PC-3 (cell line): ENCODE measurements at regions not wholly inside any gene's neighbourhood (a gene's known extent, or its start where the extent isn't known, plus 50 kb on each side); places are given as distances from the start of the nearest gene placed in this dataset.

Experiments
- ATAC-seq: fragments of 200-7000 bp; cut with Tn5 transposase; 2 replicates; pipeline ENCODE4 v1.9.1; 2020; ENCODE audit warnings: mild to moderate bottlenecking, moderate library complexity
- BruUV-seq: library from RNA; stranded (reverse); fragments of 400-500 nt; replicated peaks from 2 replicates; lab custom pipeline; 2021; lab: Mats Ljungman, UMichigan
- CTCF ChIA-PET: fragments of 300-600 bp; sonication (Branson Sonifier 250); formaldehyde crosslinking; loops from one replicate; lab custom pipeline; 2022; ENCODE audit warnings: antibody characterized with exemption; lab: Charles Lee
- POLR2A ChIA-PET: fragments of 300-600 bp; sonication (Branson Sonifier 250); formaldehyde crosslinking; loops from one replicate; lab custom pipeline; 2022; ENCODE audit warnings: antibody characterized with exemption; ENCODE audit not compliant: unreplicated experiment; lab: Charles Lee
- DNase-seq: peaks from one replicate; pipeline ENCODE4 v3.0.0-alpha.2; 2015
- H2AFZ ChIP-seq: fragments of 300-600 bp; sonication (generic); 2 replicates; pipeline ENCODE4 v1.6.0; 2016; ENCODE audit warnings: antibody characterized with exemption, low read length
- H3F3A ChIP-seq: fragments of 300-600 bp; sonication (generic); one replicate; pipeline ENCODE4 v1.6.0; 2017; ENCODE audit warnings: antibody characterized with exemption, low read length, control low read depth, mild to moderate bottlenecking; ENCODE audit not compliant: unreplicated experiment
- H3K27ac ChIP-seq: fragments of 300-600 bp; sonication (generic); 2 replicates; pipeline ENCODE4 v1.5.1; 2016; ENCODE audit warnings: mild to moderate bottlenecking, low read length
- H3K27me3 ChIP-seq: fragments of 300-600 bp; sonication (generic); 2 replicates; pipeline ENCODE4 v1.6.1; 2016; ENCODE audit warnings: low read length, mixed read lengths
- H3K36me3 ChIP-seq: fragments of 300-600 bp; sonication (generic); 2 replicates; pipeline ENCODE4 v1.6.1; 2016; ENCODE audit warnings: low read depth, mixed run types, low read length, mixed read lengths
- H3K4me1 ChIP-seq: fragments of 300-600 bp; sonication (generic); 2 replicates; pipeline ENCODE4 v1.5.1; 2016; ENCODE audit warnings: low read length; ENCODE audit not compliant: insufficient read depth
- H3K4me2 ChIP-seq: fragments of 300-600 bp; sonication (generic); 2 replicates; pipeline ENCODE4 v1.6.0; 2016; ENCODE audit warnings: low read length
- H3K4me3 ChIP-seq: fragments of 300-600 bp; sonication (generic); 2 replicates; pipeline ENCODE4 v1.5.1; 2016; ENCODE audit warnings: mild to moderate bottlenecking, low read length, mixed read lengths
- H3K79me2 ChIP-seq: fragments of 300-600 bp; sonication (generic); 2 replicates; pipeline ENCODE4 v1.6.1; 2017; ENCODE audit warnings: low read length, mixed read lengths
- H3K9ac ChIP-seq: fragments of 300-600 bp; sonication (generic); 2 replicates; pipeline ENCODE4 v1.6.0; 2016; ENCODE audit warnings: mild to moderate bottlenecking, low read length
- H3K9me2 ChIP-seq: fragments of 300-600 bp; sonication (generic); replicated peaks from 2 replicates; pipeline ENCODE4 v1.6.1; 2016; ENCODE audit warnings: mixed run types, low read length, mixed read lengths
- H3K9me3 ChIP-seq: fragments of 300-600 bp; sonication (generic); 2 replicates; pipeline ENCODE4 v1.6.1; 2016; ENCODE audit warnings: low read length, mixed read lengths
- H4K20me1 ChIP-seq: fragments of 300-600 bp; sonication (generic); 2 replicates; pipeline ENCODE4 v1.6.1; 2016; ENCODE audit warnings: low read length, mixed read lengths
- CTCF ChIP-seq: fragments of 300-600 bp; sonication (generic); conservative IDR thresholded peaks from 2 replicates; pipeline ENCODE4 v1.5.1; 2017; ENCODE audit warnings: antibody characterized with exemption, low read depth, mild to moderate bottlenecking, low read length
- EZH2 ChIP-seq: fragments of 300-600 bp; sonication (generic); IDR thresholded peaks from one replicate; pipeline ENCODE4 v1.6.1; 2017; ENCODE audit warnings: antibody characterized with exemption, mild to moderate bottlenecking, low read length; ENCODE audit not compliant: unreplicated experiment
- EZH2phosphoT487 ChIP-seq: fragments of 300-600 bp; sonication (generic); IDR thresholded peaks from 2 replicates; pipeline ENCODE4 v1.6.1; 2018; ENCODE audit warnings: mild to moderate bottlenecking, antibody characterized with exemption, low read length, borderline replicate concordance
- intact Hi-C: fragments of 100-400 bp; cut with micrococcal nuclease; formaldehyde crosslinking; loops from 2 replicates; pipeline ENCODE4 v1.9.0; 2023

GRCh38 chr2:53217250-53217649, 550.4 kb upstream of the CHAC2 start:
- H3K4me3 ChIP-seq: no peak overlapping the region
- no peak overlapping the region for H3K9ac ChIP-seq
- H3K36me3 ChIP-seq: no peaks in the 10 kb centered on the region
- BruUV-seq: no TSS peak
- H3K79me2 ChIP-seq: no peaks in the 10 kb centered on the region
- no peaks in the 10 kb centered on the region for H4K20me1 ChIP-seq
- ChIA-PET CTCF (no interaction called here), POLR2A (no interaction called here)
- H3F3A ChIP-seq: no peaks in the 10 kb centered on the region
- no peaks in the 10 kb centered on the region for H3K9me2 ChIP-seq
- H3K9me3 ChIP-seq: no peaks in the 10 kb centered on the region
- H2AFZ ChIP-seq: no peak overlapping the region
- H3K4me2 ChIP-seq: no peak overlapping the region
- H3K27me3 ChIP-seq: no peaks in the 10 kb centered on the region
- TF ChIP-seq CTCF (no peak), EZH2 (no peak), EZH2phosphoT487 (no peak)
- intact Hi-C loops: no loop called here
- ATAC-seq: no peak
- no peaks in the 10 kb centered on the region for H3K4me1 ChIP-seq
- no peak for DNase-seq
- H3K27ac ChIP-seq: no peak overlapping the region

- Histone ChIP-seq H3K36me3 (no peaks in the 10 kb centered on the region), H3K79me2 (no peaks in the 10 kb centered on the region), H3K9me3 (no peaks in the 10 kb centered on the region), H4K20me1 (no peaks in the 10 kb centered on the region), H3K4me1 (no peaks in the 10 kb centered on the region), H3F3A (no peaks in the 10 kb centered on the region), H3K4me3 (no peak overlapping the region), H3K4me2 (no peak overlapping the region), H3K27ac (no peak overlapping the region), H3K9ac (no peak overlapping the region), H2AFZ (no peak overlapping the region), H3K9me2 (no peaks in the 10 kb centered on the region), H3K27me3 (no peaks in the 10 kb centered on the region)
- ATAC-seq (no peak), DNase-seq (no peak)
- POLR2A ChIA-PET: no interaction called here
- no TSS peak for BruUV-seq
- intact Hi-C loops: no loop called here
- CTCF ChIA-PET: no interaction called here
- TF ChIP-seq CTCF (no peak), EZH2 (no peak), EZH2phosphoT487 (no peak)
These were observed 550.8 kb upstream of the CHAC2 start for GRCh38 chr2:53216805-53217204.

GRCh38 chr2:53212576-53212975, 555.0 kb upstream of the CHAC2 start:
- CTCF ChIA-PET: no interaction called here
- no peaks in the 10 kb centered on the region for H3K27me3 ChIP-seq
- DNase-seq (no peak), ATAC-seq (no peak)
- TF ChIP-seq EZH2phosphoT487: no peak
- no peak for TF ChIP-seq CTCF
- TF ChIP-seq EZH2: no peak
- no peak overlapping the region for H2AFZ ChIP-seq
- no TSS peak for BruUV-seq
- H3K4me1 ChIP-seq: peaks cover 14% of the 10 kb centered on the region; the same call in 1 of the 2 replicates
- no peak overlapping the region for H3K27ac ChIP-seq
- no peak overlapping the region for H3K9ac ChIP-seq
- POLR2A ChIA-PET: no interaction called here
- no peaks in the 10 kb centered on the region for H3K9me2 ChIP-seq
- no peaks in the 10 kb centered on the region for H3K79me2 ChIP-seq
- no peaks in the 10 kb centered on the region for H3K9me3 ChIP-seq
- no peaks in the 10 kb centered on the region for H4K20me1 ChIP-seq
- no peaks in the 10 kb centered on the region for H3K36me3 ChIP-seq
- H3K4me2 ChIP-seq: no peak overlapping the region
- no peak overlapping the region for H3K4me3 ChIP-seq
- no peaks in the 10 kb centered on the region for H3F3A ChIP-seq
- intact Hi-C loops: no loop called here
